HUES48 (cell line): ENCODE measurements at regions not wholly inside any gene's neighbourhood (a gene's known extent, or its start where the extent isn't known, plus 50 kb on each side); places are given as distances from the start of the nearest gene placed in this dataset.
A peak's percentile ranks its signal among the peaks of the same experiment; 100 is the strongest.
"Not testable (repeated sequence)": the region's sequence is repeated elsewhere in the genome, so short reads cannot be mapped to it uniquely, and the experiment has no call there.

ENCODE experiments used
- H3K27ac ChIP-seq: one replicate; pipeline ENCODE4 v1.7.0; 2013; ENCODE audit warnings: low read depth, low read length, inconsistent platforms
- H3K27me3 ChIP-seq: 2 replicates; pipeline ENCODE4 v1.6.1; 2013; ENCODE audit warnings: mild to moderate bottlenecking, low read length; ENCODE audit not compliant: control insufficient read depth, insufficient read depth
- H3K36me3 ChIP-seq: 2 replicates; pipeline ENCODE4 v1.6.1; 2013; ENCODE audit warnings: low read length; ENCODE audit not compliant: control insufficient read depth, insufficient read depth
- H3K4me1 ChIP-seq: 2 replicates; pipeline ENCODE4 v1.6.1; 2013; ENCODE audit warnings: mild to moderate bottlenecking, low read length; ENCODE audit not compliant: control insufficient read depth, insufficient read depth
- H3K4me3 ChIP-seq: 2 replicates; pipeline ENCODE4 v1.5.1; 2013; ENCODE audit warnings: mild to moderate bottlenecking, low read depth, low read length
- H3K9ac ChIP-seq: 2 replicates; pipeline ENCODE4 v1.6.1; 2013; ENCODE audit warnings: mild to moderate bottlenecking, low read depth, low read length, moderate library complexity
- H3K9me3 ChIP-seq: 2 replicates; pipeline ENCODE4 v1.6.1; 2013; ENCODE audit warnings: low read length; ENCODE audit not compliant: control insufficient read depth, insufficient read depth

DNA sequence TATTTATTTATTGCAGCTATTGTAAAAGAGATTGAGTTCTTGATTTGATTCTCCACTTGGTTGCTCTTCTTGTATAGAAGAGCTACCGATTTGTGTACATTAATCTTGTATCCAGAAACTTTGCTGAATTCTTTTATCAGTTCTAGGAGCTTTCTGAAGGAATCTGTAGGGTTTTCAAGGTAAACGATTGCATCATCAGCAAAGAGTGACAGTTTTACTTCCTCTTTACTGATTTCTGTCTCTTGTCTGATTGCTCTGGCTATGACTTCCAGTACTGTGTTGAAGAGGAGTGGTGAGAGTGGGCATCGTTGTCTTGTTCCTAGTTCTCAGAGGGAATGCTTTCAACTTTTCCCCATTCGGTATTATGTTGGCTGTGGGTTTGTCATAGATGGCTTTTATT is 103.1 kb downstream of the CAPZA3 start:
- H3K27me3 ChIP-seq, H3K9me3 ChIP-seq, H3K4me1 ChIP-seq, H3K27ac ChIP-seq, H3K9ac ChIP-seq, H3K4me3 ChIP-seq, H3K36me3 ChIP-seq: not testable (repeated sequence)

DNA sequence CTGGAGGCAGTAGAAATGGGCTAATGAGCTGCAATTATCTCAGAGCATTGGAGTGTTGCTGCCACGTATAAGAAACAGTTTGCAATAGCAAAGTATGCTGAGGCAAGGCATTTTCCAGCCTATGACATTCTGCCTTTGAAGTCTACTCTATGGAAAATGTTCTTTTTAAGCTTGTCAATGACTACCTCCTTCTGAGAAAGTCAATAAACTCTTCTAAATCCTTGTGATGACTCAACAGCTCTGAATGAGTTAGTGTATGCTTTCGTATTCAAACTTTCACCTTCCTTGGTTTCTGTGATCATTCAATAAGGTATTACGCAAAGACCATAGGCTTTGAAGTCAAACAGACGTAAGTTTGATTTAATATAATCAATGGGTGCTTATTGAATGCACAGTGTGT is 111.2 kb downstream of the CAPZA3 start:
- Histone ChIP-seq H3K9ac (no peak overlapping the region), H3K27me3 (no peaks in the 10 kb centered on the region), H3K4me1 (peaks cover 11% of the 10 kb centered on the region), H3K27ac (peak overlapping the region; percentile 21), H3K9me3 (no peaks in the 10 kb centered on the region), H3K36me3 (no peaks in the 10 kb centered on the region), H3K4me3 (no peak overlapping the region)

DNA sequence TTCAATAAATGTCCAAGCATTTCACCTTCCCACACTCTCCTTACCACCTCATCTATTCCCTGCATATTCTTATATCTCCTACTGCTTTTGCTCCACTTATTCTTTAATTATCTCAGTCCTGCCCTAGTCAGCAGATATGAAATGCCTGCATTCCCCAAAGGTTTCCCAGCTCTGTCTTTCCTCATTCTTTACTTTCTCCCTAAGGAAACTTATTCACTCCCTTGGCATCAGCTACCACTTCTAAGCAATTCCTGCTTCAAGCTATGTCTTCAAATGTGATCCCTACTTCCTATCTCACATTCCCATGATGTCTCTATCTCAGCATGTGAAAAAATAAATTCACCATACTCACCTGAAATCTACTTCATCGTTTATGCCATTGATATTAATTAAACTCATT is 111.8 kb downstream of the CAPZA3 start:
- Histone ChIP-seq H3K9ac (no peak overlapping the region), H3K4me1 (peaks cover 11% of the 10 kb centered on the region), H3K36me3 (no peaks in the 10 kb centered on the region), H3K27ac (no peak overlapping the region), H3K27me3 (no peaks in the 10 kb centered on the region), H3K9me3 (no peaks in the 10 kb centered on the region), H3K4me3 (no peak overlapping the region)

DNA sequence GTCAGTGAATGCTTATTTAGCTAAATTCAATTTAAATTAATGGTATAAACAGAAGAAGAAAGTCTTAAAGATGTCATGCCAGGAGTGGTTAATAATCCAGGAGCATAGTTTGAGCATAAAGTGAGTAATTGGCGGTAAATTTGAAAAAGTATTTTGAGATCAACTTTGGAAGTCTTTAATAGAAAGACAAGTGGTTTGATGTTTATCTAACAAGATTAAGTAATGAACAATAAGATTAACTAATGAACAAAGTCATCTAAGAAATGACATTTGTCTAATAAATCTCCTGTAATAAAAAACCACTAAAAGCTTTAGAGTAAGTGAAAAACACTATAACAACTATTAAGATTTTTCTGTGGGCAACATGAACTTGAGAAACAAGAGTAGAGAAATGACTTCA is 112.8 kb downstream of the CAPZA3 start:
- Histone ChIP-seq H3K9me3 (no peaks in the 10 kb centered on the region), H3K36me3 (no peaks in the 10 kb centered on the region), H3K27ac (no peak overlapping the region), H3K4me3 (no peak overlapping the region), H3K4me1 (peaks cover 11% of the 10 kb centered on the region), H3K9ac (no peak overlapping the region), H3K27me3 (no peaks in the 10 kb centered on the region)

DNA sequence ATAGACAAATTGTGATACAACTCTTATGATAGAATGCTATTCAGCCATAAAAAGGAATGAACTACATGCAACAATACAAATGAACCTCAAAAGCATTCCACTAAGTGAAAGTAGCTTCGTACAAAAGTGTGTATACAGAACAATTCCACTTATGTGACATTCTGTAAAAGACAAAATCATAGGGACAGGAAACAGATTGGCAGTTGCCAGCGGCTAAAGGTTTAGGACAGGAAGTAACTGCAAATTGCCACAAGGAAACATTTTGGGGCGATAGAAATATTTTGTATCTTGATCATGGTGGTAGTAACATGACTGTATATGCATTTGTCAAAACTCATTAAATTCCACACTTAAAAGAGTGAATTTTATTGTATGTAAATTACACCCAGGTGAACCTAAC is 113.4 kb downstream of the CAPZA3 start:
- no peaks in the 10 kb centered on the region for H3K36me3 ChIP-seq
- H3K27me3 ChIP-seq, result no peaks in the 10 kb centered on the region
- H3K4me3 ChIP-seq, result no peak overlapping the region

DNA sequence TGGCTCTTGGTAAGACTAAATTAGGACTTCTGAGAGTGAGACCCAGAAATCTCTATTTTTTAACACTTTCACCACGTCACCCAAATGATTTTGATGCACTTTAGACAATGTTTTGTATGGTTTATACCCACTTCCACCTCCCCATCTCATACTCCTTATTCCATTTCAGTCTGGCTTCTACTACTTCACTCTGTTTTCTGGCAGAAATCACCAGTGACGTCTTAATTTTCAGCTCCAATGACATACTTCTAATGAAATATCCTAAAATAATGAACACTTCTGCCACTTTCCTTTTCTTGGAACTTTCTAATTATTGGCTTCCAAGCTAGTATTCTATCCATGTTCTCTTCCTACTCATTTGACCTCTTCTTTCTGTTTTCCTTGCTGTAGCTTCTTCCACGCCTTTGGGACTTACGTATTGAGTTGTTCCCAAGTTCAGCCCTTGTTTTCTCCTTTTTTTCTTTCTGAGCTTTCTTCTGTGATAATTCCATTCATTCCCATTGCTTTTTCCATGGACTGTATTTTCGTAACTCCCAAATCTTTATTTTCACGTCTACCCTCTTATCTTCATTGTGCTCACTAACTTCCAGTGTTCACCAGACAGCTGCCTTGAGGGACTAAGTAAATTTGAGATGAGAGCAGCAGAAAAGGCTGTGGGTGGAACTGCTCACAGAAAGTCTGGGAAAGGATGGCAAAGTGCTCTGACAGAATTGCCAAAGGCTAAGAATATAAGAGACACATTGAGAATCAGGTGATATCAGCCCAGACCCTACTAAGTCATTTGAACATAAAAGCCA is 115.8 kb downstream of the CAPZA3 start:
- Histone ChIP-seq H3K27me3 (no peaks in the 10 kb centered on the region), H3K27ac (no peak overlapping the region), H3K4me3 (no peak overlapping the region), H3K36me3 (no peaks in the 10 kb centered on the region), H3K4me1 (peaks cover 21% of the 10 kb centered on the region), H3K9me3 (no peaks in the 10 kb centered on the region), H3K9ac (no peak overlapping the region)

More for the DNA sequence above, 113.4 kb downstream of the CAPZA3 start:
- Histone ChIP-seq H3K27ac (no peak overlapping the region), H3K9ac (no peak overlapping the region), H3K9me3 (no peaks in the 10 kb centered on the region), H3K4me1 (peaks cover 11% of the 10 kb centered on the region)

DNA sequence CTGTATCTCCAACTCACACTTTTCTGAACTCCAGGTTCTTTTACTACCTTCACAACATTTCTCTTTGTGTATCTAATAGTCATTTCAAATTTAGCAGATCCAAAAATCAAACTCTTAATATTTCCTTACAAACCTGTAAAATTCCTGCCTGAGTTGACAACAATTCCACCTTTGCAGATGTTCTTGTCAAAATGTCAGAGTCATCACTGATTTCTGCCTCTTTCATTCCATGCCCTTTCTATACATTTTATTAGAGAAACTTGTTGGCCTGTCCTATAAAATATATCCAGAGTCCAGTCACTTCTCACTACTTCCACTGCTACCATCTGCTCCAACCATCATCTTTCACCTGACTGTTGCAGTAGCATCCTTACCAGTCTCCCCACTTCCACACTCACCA is 119.7 kb downstream of the CAPZA3 start:
- peaks cover 3% of the 10 kb centered on the region; the same call in 1 of the 2 replicates for H3K9me3 ChIP-seq
- H3K4me3 ChIP-seq, result no peak overlapping the region
- no peaks in the 10 kb centered on the region for H3K27me3 ChIP-seq
- H3K9ac ChIP-seq, result no peak overlapping the region
- peaks cover 26% of the 10 kb centered on the region for H3K4me1 ChIP-seq
- no peaks in the 10 kb centered on the region for H3K36me3 ChIP-seq
- H3K27ac ChIP-seq, result no peak overlapping the region

DNA sequence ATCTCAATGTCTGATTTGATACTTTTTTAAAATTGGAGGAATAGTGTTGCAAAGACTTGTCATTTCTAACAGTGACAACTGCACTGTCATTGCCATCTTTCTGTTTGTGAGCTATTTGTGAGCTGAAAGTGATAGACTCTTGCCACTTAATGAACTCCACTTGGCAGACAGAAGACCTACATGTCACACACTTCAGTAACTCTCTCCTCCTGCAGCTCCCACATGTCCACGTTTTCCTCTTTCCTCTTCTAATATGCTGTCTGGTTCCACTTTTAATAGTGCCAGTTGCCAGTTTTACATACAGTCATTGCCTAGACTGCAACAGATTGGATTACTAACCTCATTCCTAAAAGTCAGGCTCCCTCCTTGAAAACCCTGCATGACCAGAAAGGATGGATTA is 121.5 kb downstream of the CAPZA3 start:
- no peak overlapping the region for H3K4me3 ChIP-seq
- peaks cover 4% of the 10 kb centered on the region; the same call in 1 of the 2 replicates for H3K9me3 ChIP-seq
- no peak overlapping the region for H3K9ac ChIP-seq
- H3K27me3 ChIP-seq, result no peaks in the 10 kb centered on the region
- peaks cover 40% of the 10 kb centered on the region for H3K4me1 ChIP-seq
- no peaks in the 10 kb centered on the region for H3K36me3 ChIP-seq
- no peak overlapping the region for H3K27ac ChIP-seq

DNA sequence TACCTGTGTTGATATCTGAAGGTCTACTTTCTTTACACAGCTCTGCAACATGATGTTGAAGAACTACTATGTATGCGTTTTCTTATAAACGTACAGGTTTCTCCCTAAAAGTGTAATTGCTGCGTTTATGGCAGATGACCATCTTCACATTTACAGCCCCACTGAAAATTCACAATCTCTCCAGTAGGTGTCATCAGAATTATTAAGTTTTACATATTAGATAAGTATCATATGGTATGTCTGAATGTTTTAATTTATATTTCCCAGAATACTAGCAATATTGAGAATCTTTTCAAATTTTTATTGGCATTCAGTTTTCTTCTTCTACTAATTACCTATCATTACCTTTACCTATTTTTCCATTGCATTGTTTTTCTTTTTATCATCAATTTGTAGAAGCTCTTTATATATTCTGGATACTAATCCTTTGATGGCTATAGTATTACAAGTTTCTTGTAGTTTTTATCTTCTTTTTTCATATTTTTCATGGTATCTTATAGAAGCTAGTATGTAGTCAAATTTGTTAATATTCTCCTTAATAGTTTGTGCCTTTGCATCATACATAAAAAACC is 123.5 kb downstream of the CAPZA3 start:
- Histone ChIP-seq H3K36me3 (no peaks in the 10 kb centered on the region), H3K27ac (no peak overlapping the region), H3K4me3 (no peak overlapping the region), H3K27me3 (no peaks in the 10 kb centered on the region), H3K9me3 (peaks cover 4% of the 10 kb centered on the region; the same call in 1 of the 2 replicates), H3K4me1 (peaks cover 53% of the 10 kb centered on the region), H3K9ac (no peak overlapping the region)

DNA sequence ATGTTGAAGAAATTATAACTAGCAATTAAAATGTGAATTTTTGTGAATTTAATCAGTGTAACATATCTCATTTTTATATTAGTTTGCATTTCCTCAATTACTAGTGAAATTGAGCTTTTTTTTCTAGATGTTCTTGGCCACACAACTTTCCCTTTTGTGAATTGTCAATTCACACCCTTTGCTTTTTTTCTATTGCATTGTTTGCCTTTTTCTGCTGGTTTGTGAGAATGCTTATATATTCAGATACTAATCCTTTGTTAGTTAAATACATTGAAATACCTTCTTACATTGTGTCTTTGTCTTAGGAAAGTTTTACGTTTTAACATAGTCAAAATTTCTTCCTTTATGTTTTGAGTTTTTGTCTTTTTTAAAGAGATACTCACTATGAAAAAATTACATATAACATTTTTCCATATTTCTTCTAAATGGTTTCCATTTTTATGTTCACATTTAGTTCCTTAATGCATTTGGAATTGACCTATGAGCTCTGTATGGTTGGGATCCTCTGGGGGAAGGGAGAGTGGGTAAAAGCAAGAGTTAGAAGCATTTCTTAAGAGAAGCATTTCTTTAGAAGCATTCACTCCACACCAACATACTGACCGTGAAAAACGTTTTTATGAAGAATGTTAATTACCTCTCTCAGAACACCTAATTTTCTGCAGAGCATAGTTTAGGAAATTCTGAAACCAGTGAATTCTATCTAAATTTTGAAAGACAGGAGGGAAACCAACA is 126.0 kb downstream of the CAPZA3 start:
- H3K27ac ChIP-seq, result peak overlapping the region; percentile 88
- H3K4me1 ChIP-seq, result peaks cover 41% of the 10 kb centered on the region
- H3K36me3 ChIP-seq, result no peaks in the 10 kb centered on the region
- no peaks in the 10 kb centered on the region for H3K27me3 ChIP-seq
- peak overlapping the region; percentile 41; the same call in 1 of the 2 replicates for H3K9ac ChIP-seq
- no peak overlapping the region for H3K4me3 ChIP-seq
- H3K9me3 ChIP-seq, result peaks cover 4% of the 10 kb centered on the region; the same call in 1 of the 2 replicates
